SU-DHL-6 (cell line): ENCODE measurements at regions not wholly inside any gene's neighbourhood (a gene's known extent, or its start where the extent isn't known, plus 50 kb on each side); places are given as distances from the start of the nearest gene placed in this dataset.

Experiments used
- H2AFZ ChIP-seq: fragments of 200-600 bp; sonication (generic); 2 replicates; pipeline ENCODE4 v1.6.1; 2014; ENCODE audit warnings: low read depth, mild to moderate bottlenecking, moderate library complexity, mixed read lengths, antibody characterized with exemption, low read length; ENCODE audit not compliant: severe bottlenecking
- H3F3A ChIP-seq: fragments of 200-600 bp; shearing (Covaris generic); 2 replicates; pipeline ENCODE4 v1.6.0; 2016; ENCODE audit warnings: antibody characterized with exemption, mild to moderate bottlenecking; ENCODE audit not compliant: insufficient read depth
- H3K27ac ChIP-seq: fragments of 200-600 bp; sonication (generic); 2 replicates; pipeline ENCODE4 v1.5.1; 2016; ENCODE audit warnings: low read depth, mild to moderate bottlenecking, low read length, moderate library complexity, mixed read lengths
- H3K27me3 ChIP-seq: fragments of 200-600 bp; sonication (generic), shearing (Covaris generic); 2 replicates; pipeline ENCODE4 v1.6.0; 2014; ENCODE audit warnings: mild to moderate bottlenecking, low read length
- H3K36me3 ChIP-seq: fragments of 200-600 bp; sonication (generic); 2 replicates; pipeline ENCODE4 v1.6.1; 2014; ENCODE audit warnings: mild to moderate bottlenecking, low read length, mixed read lengths
- H3K4me2 ChIP-seq: fragments of 300-600, 200-600 bp; shearing (Covaris generic), sonication (generic); 2 replicates; pipeline ENCODE4 v1.6.0; 2014; ENCODE audit warnings: low read length, low read depth, mild to moderate bottlenecking; ENCODE audit not compliant: poor library complexity, severe bottlenecking
- H3K4me3 ChIP-seq: fragments of 200-600 bp; sonication (generic); 2 replicates; pipeline ENCODE4 v1.5.1; 2014; ENCODE audit warnings: antibody characterized with exemption, low read length, mild to moderate bottlenecking, mixed read lengths; ENCODE audit not compliant: insufficient read depth, poor library complexity, severe bottlenecking
- H3K79me2 ChIP-seq: fragments of 200-600 bp; sonication (generic); 2 replicates; pipeline ENCODE4 v1.6.1; 2014; ENCODE audit warnings: mild to moderate bottlenecking, low read length, moderate library complexity; ENCODE audit not compliant: insufficient read depth
- H3K9ac ChIP-seq: fragments of 200-600 bp; sonication (generic); 2 replicates; pipeline ENCODE4 v1.7.0; 2014; ENCODE audit warnings: mild to moderate bottlenecking, low read length
- H3K9me2 ChIP-seq: fragments of 200-600 bp; sonication (generic); replicated peaks from 2 replicates; pipeline ENCODE4 v1.6.1; 2014; ENCODE audit warnings: low read length; ENCODE audit not compliant: insufficient read depth
- H3K9me3 ChIP-seq: fragments of 200-600 bp; sonication (generic); 2 replicates; pipeline ENCODE4 v1.6.1; 2014; ENCODE audit warnings: low read length, mixed read lengths; ENCODE audit not compliant: insufficient read depth
- H4K20me1 ChIP-seq: fragments of 200-600 bp; sonication (generic); 2 replicates; pipeline ENCODE4 v1.6.1; 2014; ENCODE audit warnings: low read depth, mild to moderate bottlenecking, antibody characterized with exemption, low read length, moderate library complexity, mixed read lengths
- EZH2phosphoT487 ChIP-seq: fragments of 200-600 bp; sonication (generic), shearing (Covaris generic); conservative IDR thresholded peaks from 2 replicates; pipeline ENCODE4 v1.6.1; 2018; ENCODE audit warnings: mild to moderate bottlenecking, antibody characterized with exemption, low read length, moderate library complexity, mixed read lengths
- TF ChIP-seq, protein P1 (sequence below): fragments of 200-600 bp; sonication (generic); IDR thresholded peaks from one replicate; pipeline ENCODE4 v1.5.1; 2017; ENCODE audit warnings: antibody characterized with exemption, mild to moderate bottlenecking, low read length, moderate library complexity; ENCODE audit not compliant: insufficient read depth, poor library complexity, severe bottlenecking

DNA sequence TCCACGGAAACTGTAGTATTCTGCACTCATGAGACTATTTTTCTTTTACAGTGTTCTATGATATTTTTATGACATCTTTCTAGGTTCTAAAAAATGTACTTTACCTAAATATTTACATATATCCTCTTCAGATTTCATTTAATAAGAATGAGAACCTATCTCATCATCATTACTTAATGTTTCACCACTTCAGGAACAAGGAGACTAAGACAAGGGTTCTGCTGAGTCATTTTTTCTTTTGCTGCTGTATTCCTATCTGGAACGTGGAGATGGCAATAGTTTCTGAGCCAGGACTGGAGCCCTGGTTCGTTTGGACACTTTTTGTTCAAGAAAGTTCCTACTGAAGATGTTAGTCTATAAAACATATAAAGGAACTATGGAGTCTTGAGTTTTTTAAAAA lies 258.2 kb upstream of the MAP3K1 start:
- TF ChIP-seq, protein P1, sequence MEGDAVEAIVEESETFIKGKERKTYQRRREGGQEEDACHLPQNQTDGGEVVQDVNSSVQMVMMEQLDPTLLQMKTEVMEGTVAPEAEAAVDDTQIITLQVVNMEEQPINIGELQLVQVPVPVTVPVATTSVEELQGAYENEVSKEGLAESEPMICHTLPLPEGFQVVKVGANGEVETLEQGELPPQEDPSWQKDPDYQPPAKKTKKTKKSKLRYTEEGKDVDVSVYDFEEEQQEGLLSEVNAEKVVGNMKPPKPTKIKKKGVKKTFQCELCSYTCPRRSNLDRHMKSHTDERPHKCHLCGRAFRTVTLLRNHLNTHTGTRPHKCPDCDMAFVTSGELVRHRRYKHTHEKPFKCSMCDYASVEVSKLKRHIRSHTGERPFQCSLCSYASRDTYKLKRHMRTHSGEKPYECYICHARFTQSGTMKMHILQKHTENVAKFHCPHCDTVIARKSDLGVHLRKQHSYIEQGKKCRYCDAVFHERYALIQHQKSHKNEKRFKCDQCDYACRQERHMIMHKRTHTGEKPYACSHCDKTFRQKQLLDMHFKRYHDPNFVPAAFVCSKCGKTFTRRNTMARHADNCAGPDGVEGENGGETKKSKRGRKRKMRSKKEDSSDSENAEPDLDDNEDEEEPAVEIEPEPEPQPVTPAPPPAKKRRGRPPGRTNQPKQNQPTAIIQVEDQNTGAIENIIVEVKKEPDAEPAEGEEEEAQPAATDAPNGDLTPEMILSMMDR = no peak
- no peak for TF ChIP-seq EZH2phosphoT487
- H3K27ac ChIP-seq = no peak overlapping the region
- no peak overlapping the region for H3K4me2 ChIP-seq

GRCh38 chr5:56552612-56553268 lies 262.6 kb upstream of the MAP3K1 start:
- no peaks in the 10 kb centered on the region for H3K9me2 ChIP-seq
- H4K20me1 ChIP-seq = no peaks in the 10 kb centered on the region
- no peak overlapping the region for H3K4me2 ChIP-seq
- H3K79me2 ChIP-seq = no peaks in the 10 kb centered on the region
- H3K27me3 ChIP-seq = no peaks in the 10 kb centered on the region
- no peaks in the 10 kb centered on the region for H3K9me3 ChIP-seq
- no peak for TF ChIP-seq EZH2phosphoT487
- TF ChIP-seq, protein P1 = no peak
- no peak overlapping the region for H3K9ac ChIP-seq
- no peak overlapping the region for H3K27ac ChIP-seq
- no peak overlapping the region for H2AFZ ChIP-seq
- H3K4me3 ChIP-seq = no peak overlapping the region
- no peaks in the 10 kb centered on the region for H3K36me3 ChIP-seq
- H3F3A ChIP-seq = no peaks in the 10 kb centered on the region

More for the DNA sequence above, 258.2 kb upstream of the MAP3K1 start:
- Histone ChIP-seq H4K20me1 (no peaks in the 10 kb centered on the region), H3K9me2 (no peaks in the 10 kb centered on the region), H3K79me2 (no peaks in the 10 kb centered on the region), H3K27me3 (no peaks in the 10 kb centered on the region), H3K36me3 (no peaks in the 10 kb centered on the region), H3F3A (no peaks in the 10 kb centered on the region), H3K9ac (no peak overlapping the region), H3K9me3 (no peaks in the 10 kb centered on the region), H2AFZ (no peak overlapping the region), H3K4me3 (no peak overlapping the region)

DNA sequence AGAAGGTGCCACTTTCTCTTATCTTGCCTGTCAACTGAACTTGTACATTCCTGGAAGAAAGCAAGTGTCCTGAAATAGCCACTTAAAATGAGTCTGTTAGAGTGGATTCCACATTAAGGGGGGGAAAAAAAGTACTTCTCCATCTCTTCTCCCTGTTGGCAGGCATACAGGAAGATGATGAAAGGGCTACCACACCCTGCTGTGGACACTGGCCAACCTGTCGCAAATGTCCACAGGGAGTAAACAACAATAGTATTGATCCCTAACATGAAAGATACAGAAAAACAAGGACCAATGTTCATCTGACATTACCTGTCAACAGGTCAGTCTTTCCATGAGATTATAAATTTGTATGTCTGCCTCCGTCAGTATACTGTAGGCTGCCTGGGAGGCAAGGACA lies 265.1 kb upstream of the MAP3K1 start:
- TF ChIP-seq EZH2phosphoT487 = no peak
- Histone ChIP-seq H3F3A (no peaks in the 10 kb centered on the region), H3K9ac (no peak overlapping the region), H3K4me2 (no peak overlapping the region), H3K36me3 (no peaks in the 10 kb centered on the region), H3K9me3 (no peaks in the 10 kb centered on the region), H3K27me3 (no peaks in the 10 kb centered on the region), H3K9me2 (no peaks in the 10 kb centered on the region), H3K4me3 (no peak overlapping the region), H3K79me2 (no peaks in the 10 kb centered on the region), H2AFZ (no peak overlapping the region), H3K27ac (no peak overlapping the region), H4K20me1 (no peaks in the 10 kb centered on the region)

GRCh38 chr5:56549096-56549886 lies 266.1 kb upstream of the MAP3K1 start:
- Histone ChIP-seq H3K4me2 (no peak overlapping the region), H3K36me3 (no peaks in the 10 kb centered on the region), H2AFZ (no peak overlapping the region)

More at GRCh38 chr5:56549096-56549886, 266.1 kb upstream of the MAP3K1 start:
- Histone ChIP-seq H3F3A (no peaks in the 10 kb centered on the region), H3K79me2 (no peaks in the 10 kb centered on the region), H3K4me3 (no peak overlapping the region), H3K27me3 (no peaks in the 10 kb centered on the region), H3K27ac (no peak overlapping the region), H3K9me3 (no peaks in the 10 kb centered on the region), H3K9ac (no peak overlapping the region), H4K20me1 (no peaks in the 10 kb centered on the region), H3K9me2 (no peaks in the 10 kb centered on the region)
- TF ChIP-seq EZH2phosphoT487 = no peak
- TF ChIP-seq, protein P1 = no peak
